DOHH2 (cell line): ENCODE measurements at regions not wholly inside any gene's neighbourhood (a gene's known extent, or its start where the extent isn't known, plus 50 kb on each side); places are given as distances from the start of the nearest gene placed in this dataset.

Experiments
- H3F3A ChIP-seq: fragments of 200-600 bp; sonication (generic), shearing (Covaris generic); 2 replicates; pipeline ENCODE4 v1.6.0; 2016; ENCODE audit warnings: antibody characterized with exemption, mild to moderate bottlenecking; ENCODE audit not compliant: control insufficient read depth, insufficient read depth
- H3K27ac ChIP-seq: fragments of 200-600 bp; sonication (generic); 2 replicates; pipeline ENCODE4 v1.5.1; 2014; ENCODE audit warnings: low read depth, mild to moderate bottlenecking, low read length, moderate library complexity
- H3K27me3 ChIP-seq: fragments of 200-600 bp; sonication (generic); 2 replicates; pipeline ENCODE4 v1.6.1; 2014; ENCODE audit warnings: mild to moderate bottlenecking, low read length, mixed read lengths; ENCODE audit not compliant: control insufficient read depth
- H3K36me3 ChIP-seq: fragments of 200-600 bp; sonication (generic); 2 replicates; pipeline ENCODE4 v1.6.1; 2014; ENCODE audit warnings: mild to moderate bottlenecking, low read length, moderate library complexity, mixed read lengths; ENCODE audit not compliant: control insufficient read depth
- H3K4me1 ChIP-seq: fragments of 200-600 bp; sonication (generic); 2 replicates; pipeline ENCODE4 v1.6.1; 2014; ENCODE audit warnings: mild to moderate bottlenecking, low read length, mixed read lengths; ENCODE audit not compliant: control insufficient read depth
- H3K4me2 ChIP-seq: fragments of 200-600 bp; sonication (generic); 2 replicates; pipeline ENCODE4 v1.6.0; 2014; ENCODE audit warnings: mild to moderate bottlenecking, low read length, moderate library complexity
- H3K4me3 ChIP-seq: fragments of 200-600 bp; sonication (generic); 2 replicates; pipeline ENCODE4 v1.5.1; 2014; ENCODE audit warnings: mild to moderate bottlenecking, low read length, mixed read lengths
- H3K79me2 ChIP-seq: fragments of 200-600 bp; sonication (generic); 2 replicates; pipeline ENCODE4 v1.6.1; 2014; ENCODE audit warnings: mild to moderate bottlenecking, low read length, mixed read lengths; ENCODE audit not compliant: control insufficient read depth
- H3K9me2 ChIP-seq: fragments of 200-600 bp; sonication (generic); replicated peaks from 2 replicates; pipeline ENCODE4 v1.6.1; 2014; ENCODE audit warnings: mild to moderate bottlenecking, low read length, mixed read lengths; ENCODE audit not compliant: control insufficient read depth
- H3K9me3 ChIP-seq: fragments of 200-600 bp; sonication (generic); 2 replicates; pipeline ENCODE4 v1.6.1; 2014; ENCODE audit warnings: antibody characterized with exemption, low read length, mixed read lengths; ENCODE audit not compliant: control insufficient read depth, insufficient read depth
- H4K20me1 ChIP-seq: fragments of 200-600 bp; sonication (generic); 2 replicates; pipeline ENCODE4 v1.6.0; 2014; ENCODE audit warnings: low read depth, mild to moderate bottlenecking, antibody characterized with exemption, low read length, moderate library complexity; ENCODE audit not compliant: control insufficient read depth, insufficient read depth
- CTCF ChIP-seq: fragments of 200-600 bp; sonication (generic); IDR thresholded peaks from one replicate; pipeline ENCODE4 v1.5.1; 2014; ENCODE audit warnings: antibody characterized with exemption, mild to moderate bottlenecking, low read depth, low read length; ENCODE audit not compliant: poor library complexity, severe bottlenecking
- EZH2phosphoT487 ChIP-seq: fragments of 200-600 bp; sonication (generic); IDR thresholded peaks from 2 replicates; pipeline ENCODE4 v1.6.1; 2017; ENCODE audit warnings: borderline replicate concordance, mild to moderate bottlenecking, antibody characterized with exemption, low read length, moderate library complexity, mixed read lengths

- Histone ChIP-seq H3K4me1 (no peaks in the 10 kb centered on the region), H3K4me2 (no peak overlapping the region), H3K9me2 (no peaks in the 10 kb centered on the region), H3F3A (no peaks in the 10 kb centered on the region), H3K9me3 (no peaks in the 10 kb centered on the region), H3K36me3 (no peaks in the 10 kb centered on the region), H3K79me2 (no peaks in the 10 kb centered on the region), H3K27ac (no peak overlapping the region), H4K20me1 (no peaks in the 10 kb centered on the region), H3K27me3 (no peaks in the 10 kb centered on the region), H3K4me3 (no peak overlapping the region)
- TF ChIP-seq EZH2phosphoT487, result no peak
- no peak for TF ChIP-seq CTCF
These were observed 205.4 kb downstream of the TPBG start for GRCh38 chr6:82569022-82569421.

GRCh38 chr6:82570083-82570482 is 206.5 kb downstream of the TPBG start:
- no peaks in the 10 kb centered on the region for H4K20me1 ChIP-seq
- no peaks in the 10 kb centered on the region for H3K36me3 ChIP-seq
- H3K4me1 ChIP-seq, result no peaks in the 10 kb centered on the region
- no peaks in the 10 kb centered on the region for H3K9me3 ChIP-seq
- H3K4me3 ChIP-seq, result no peak overlapping the region
- no peak for TF ChIP-seq EZH2phosphoT487
- TF ChIP-seq CTCF, result no peak
- no peak overlapping the region for H3K4me2 ChIP-seq
- no peaks in the 10 kb centered on the region for H3K9me2 ChIP-seq
- no peaks in the 10 kb centered on the region for H3K27me3 ChIP-seq
- H3F3A ChIP-seq, result no peaks in the 10 kb centered on the region
- H3K27ac ChIP-seq, result no peak overlapping the region
- no peaks in the 10 kb centered on the region for H3K79me2 ChIP-seq

GRCh38 chr6:82571455-82571854 is 207.8 kb downstream of the TPBG start:
- Histone ChIP-seq H3K27me3 (no peaks in the 10 kb centered on the region), H3K4me2 (no peak overlapping the region), H3K4me1 (no peaks in the 10 kb centered on the region), H3K79me2 (no peaks in the 10 kb centered on the region), H3K9me3 (no peaks in the 10 kb centered on the region), H3K36me3 (no peaks in the 10 kb centered on the region), H4K20me1 (no peaks in the 10 kb centered on the region), H3K9me2 (no peaks in the 10 kb centered on the region), H3K4me3 (no peak overlapping the region), H3K27ac (no peak overlapping the region), H3F3A (no peaks in the 10 kb centered on the region)
- no peak for TF ChIP-seq EZH2phosphoT487
- no peak for TF ChIP-seq CTCF
